CD4-positive, CD25-positive, alpha-beta regulatory T cell (primary cell): ENCODE measurements at regions not wholly inside any gene's neighbourhood (a gene's known extent, or its start where the extent isn't known, plus 50 kb on each side); places are given as distances from the start of the nearest gene placed in this dataset.

Experiments
- ATAC-seq, 2 donors: fragments of 150-1000 bp; cut with Tn5 transposase; one replicate each; pipeline ENCODE4 v1.10.0; 2021; ENCODE audit warnings: low read depth in 2 of 2, moderate number of reproducible peaks in 2 of 2, moderate library complexity in 1 of 2
- DNase-seq, 3 donors: peaks; one replicate each; pipeline versions ENCODE4 v3.0.0 to v3.0.0-alpha.2; 2012 to 2022; ENCODE audit warnings: mixed read lengths in 1 of 3
- H3K27ac ChIP-seq: one replicate; pipeline ENCODE4 v1.7.0; 2013; ENCODE audit warnings: mild to moderate bottlenecking, low read length; ENCODE audit not compliant: insufficient read depth, poor library complexity, severe bottlenecking
- H3K27me3 ChIP-seq: one replicate; pipeline ENCODE4 v1.7.0; 2013; ENCODE audit warnings: low read length; ENCODE audit not compliant: control insufficient read depth, insufficient read depth
- H3K36me3 ChIP-seq: one replicate; pipeline ENCODE4 v1.7.0; 2013; ENCODE audit warnings: mild to moderate bottlenecking, low read length, moderate library complexity; ENCODE audit not compliant: control insufficient read depth, insufficient read depth
- H3K4me1 ChIP-seq: 2 replicates; pipeline ENCODE4 v1.7.0; 2013; ENCODE audit warnings: mild to moderate bottlenecking, low read length; ENCODE audit not compliant: insufficient read depth, control insufficient read depth, poor library complexity, severe bottlenecking
- H3K4me3 ChIP-seq: one replicate; pipeline ENCODE4 v1.7.0; 2013; ENCODE audit warnings: low read depth, mild to moderate bottlenecking, low read length, moderate library complexity
- H3K9me3 ChIP-seq, 2 experiments: 1 replicate in 1 of 2; 2 replicates in 1 of 2; pipeline ENCODE4 v1.7.0; 2013; ENCODE audit warnings: low read length in 2 of 2, mild to moderate bottlenecking in 1 of 2, moderate library complexity in 1 of 2; ENCODE audit not compliant: control insufficient read depth in 2 of 2
- H3K27ac Mint-ChIP-seq, 3 donors: one replicate each; pipeline ENCODE4 v1.8.0; 2020 to 2022; ENCODE audit warnings: mild to moderate bottlenecking in 3 of 3, mixed read lengths in 3 of 3, moderate library complexity in 2 of 3
- H3K27me3 Mint-ChIP-seq: one replicate; pipeline ENCODE4 v1.8.0; 2022; ENCODE audit warnings: mild to moderate bottlenecking, mixed read lengths
- H3K36me3 Mint-ChIP-seq: one replicate; pipeline ENCODE4 v1.8.0; 2020; ENCODE audit warnings: mixed read lengths
- H3K4me1 Mint-ChIP-seq, 4 donors: one replicate each; pipeline ENCODE4 v1.8.0; 2020 to 2022; ENCODE audit warnings: mixed read lengths in 4 of 4, mild to moderate bottlenecking in 1 of 4
- H3K4me3 Mint-ChIP-seq, 4 donors: one replicate each; pipeline ENCODE4 v1.8.0; 2020 to 2022; ENCODE audit warnings: mild to moderate bottlenecking in 4 of 4, mixed read lengths in 4 of 4, moderate library complexity in 3 of 4
- H3K9me3 Mint-ChIP-seq, 7 donors: one replicate each; pipeline ENCODE4 v1.8.0; 2020 to 2022; ENCODE audit warnings: mixed read lengths in 7 of 7, mild to moderate bottlenecking in 3 of 7, moderate library complexity in 2 of 7

DNA sequence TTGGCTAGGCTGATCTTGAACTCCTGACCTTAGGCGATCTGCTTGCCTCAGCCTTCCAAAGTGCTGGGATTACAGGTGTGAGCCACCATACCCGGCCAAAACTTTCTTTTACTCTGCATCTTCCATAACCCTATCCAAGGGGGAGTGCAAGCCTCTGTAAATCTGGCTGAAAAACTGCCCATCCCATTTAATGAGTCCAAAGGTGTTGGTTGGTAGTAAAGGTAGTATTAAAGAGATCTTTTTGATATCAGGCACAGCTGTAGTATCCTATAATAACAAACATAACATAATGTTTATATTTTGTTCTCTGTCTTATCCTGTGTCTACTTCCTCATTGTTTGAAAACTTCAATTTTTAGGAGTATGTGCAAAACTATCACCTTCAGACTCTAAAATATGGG lies 559.8 kb upstream of the ATXN8OS start:
- Histone ChIP-seq H3K27me3 (no peaks in the 10 kb centered on the region), H3K4me3 (no peak overlapping the region), H3K27ac (no peak overlapping the region), H3K36me3 (no peaks in the 10 kb centered on the region), H3K4me1 (no peaks in the 10 kb centered on the region), H3K9me3 (peaks cover 0 to 3% of the 10 kb centered on the region in 2 experiments)
- H3K27me3 Mint-ChIP-seq: no peaks in the 10 kb centered on the region
- H3K9me3 Mint-ChIP-seq: peaks cover 0 to 14% (median 4%) of the 10 kb centered on the region in 7 donors
- H3K36me3 Mint-ChIP-seq: no peaks in the 10 kb centered on the region
- ATAC-seq (no peak), DNase-seq (no peak)
- no peak overlapping the region for H3K4me3 Mint-ChIP-seq
- no peaks in the 10 kb centered on the region for H3K4me1 Mint-ChIP-seq
- no peak overlapping the region for H3K27ac Mint-ChIP-seq

DNA sequence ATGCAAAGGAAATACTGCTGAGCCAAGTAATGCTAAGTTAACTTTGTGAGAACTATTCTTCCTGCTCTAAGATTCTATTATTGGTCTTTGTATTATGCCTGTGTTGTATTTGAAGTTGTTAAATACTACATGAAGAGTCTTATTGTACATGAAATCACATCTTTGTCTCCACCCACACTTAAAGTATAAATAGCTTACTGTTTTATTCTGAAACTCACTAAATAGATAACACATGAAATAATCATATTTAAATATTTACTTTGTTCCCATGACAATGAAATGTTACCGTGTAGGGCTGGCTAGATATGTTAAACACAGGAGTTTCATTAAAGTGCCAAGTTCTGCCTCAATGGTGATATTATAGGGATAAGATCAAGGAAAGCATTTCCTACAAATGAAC lies 562.1 kb upstream of the ATXN8OS start:
- Histone ChIP-seq H3K4me1 (no peaks in the 10 kb centered on the region), H3K27me3 (no peaks in the 10 kb centered on the region), H3K27ac (no peak overlapping the region), H3K36me3 (no peaks in the 10 kb centered on the region), H3K4me3 (no peak overlapping the region), H3K9me3 (peaks cover 0 to 3% of the 10 kb centered on the region in 2 experiments)
- Mint-ChIP-seq H3K4me1 (no peaks in the 10 kb centered on the region), H3K36me3 (no peaks in the 10 kb centered on the region), H3K9me3 (peaks cover 0 to 21% (median 5%) of the 10 kb centered on the region in 7 donors), H3K4me3 (no peak overlapping the region), H3K27ac (no peak overlapping the region), H3K27me3 (no peaks in the 10 kb centered on the region)
- no peak for ATAC-seq
- DNase-seq: no peak

DNA sequence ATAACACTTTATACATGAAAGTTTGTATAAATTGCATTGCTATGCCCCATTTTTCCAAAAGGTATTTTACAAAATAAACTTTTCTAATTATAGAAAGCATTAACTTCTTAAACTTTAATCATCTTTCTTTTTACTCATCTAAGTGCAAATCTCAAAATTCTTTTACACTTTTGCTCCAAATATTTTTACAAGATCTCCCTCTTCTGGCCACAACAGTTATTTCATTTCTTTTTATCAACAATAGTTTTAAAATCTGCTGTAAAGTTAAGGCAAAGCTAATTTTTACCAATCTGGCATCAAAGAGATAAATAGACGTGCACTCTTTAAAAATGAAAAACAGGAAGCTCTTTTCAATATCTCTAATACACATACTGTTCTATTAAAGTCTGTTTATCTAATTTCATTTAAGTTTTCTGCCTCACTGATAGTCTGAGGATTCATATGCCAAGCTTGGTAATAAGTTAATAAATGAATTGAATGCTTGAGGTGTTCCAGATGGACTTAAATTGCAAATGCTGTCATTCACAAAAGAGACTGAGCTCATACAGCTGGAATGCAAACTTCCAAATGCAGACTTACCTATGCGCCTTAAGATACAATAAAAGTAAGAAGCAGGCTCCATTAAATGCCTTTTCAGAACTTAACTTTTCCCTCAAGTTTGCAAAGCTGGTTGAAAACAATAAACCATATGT lies 583.0 kb upstream of the ATXN8OS start:
- Histone ChIP-seq H3K36me3 (no peaks in the 10 kb centered on the region), H3K4me3 (no peak overlapping the region), H3K27me3 (no peaks in the 10 kb centered on the region), H3K4me1 (no peaks in the 10 kb centered on the region), H3K27ac (no peak overlapping the region), H3K9me3 (peaks cover 0 to 7% of the 10 kb centered on the region in 2 experiments)
- Mint-ChIP-seq H3K36me3 (no peaks in the 10 kb centered on the region), H3K9me3 (peaks cover 0 to 6% (median 3%) of the 10 kb centered on the region in 7 donors), H3K4me1 (no peaks in the 10 kb centered on the region), H3K4me3 (no peak overlapping the region), H3K27ac (no peak overlapping the region), H3K27me3 (no peaks in the 10 kb centered on the region)
- no peak for ATAC-seq
- DNase-seq: no peak

DNA sequence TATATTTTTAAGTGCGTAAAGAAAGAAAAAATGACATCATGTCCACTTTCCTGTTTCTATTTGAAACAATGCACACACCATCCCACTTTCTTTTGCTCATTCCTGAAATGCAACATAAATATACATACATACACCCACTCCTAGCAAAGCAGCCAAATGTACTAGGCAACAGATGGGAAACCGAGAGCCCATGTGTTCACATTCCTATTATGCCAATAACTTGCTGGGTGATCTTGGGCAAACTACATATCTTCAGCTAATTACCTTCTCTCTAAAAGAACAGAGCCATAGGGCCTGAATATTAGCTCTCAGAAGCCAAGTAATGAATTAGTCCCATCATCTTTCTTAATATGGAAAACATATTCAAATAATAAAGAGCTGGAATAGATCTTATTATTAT lies 610.6 kb upstream of the ATXN8OS start:
- H3K9me3 Mint-ChIP-seq: peaks cover 0 to 16% (median 6%) of the 10 kb centered on the region in 7 donors
- DNase-seq: no peak
- no peaks in the 10 kb centered on the region for H3K4me1 Mint-ChIP-seq
- no peak overlapping the region for H3K4me3 Mint-ChIP-seq
- H3K27ac Mint-ChIP-seq: no peak overlapping the region
- no peaks in the 10 kb centered on the region for H3K4me1 ChIP-seq
- no peak for ATAC-seq
- H3K27me3 Mint-ChIP-seq: no peaks in the 10 kb centered on the region
- H3K36me3 Mint-ChIP-seq: no peaks in the 10 kb centered on the region
- H3K27me3 ChIP-seq: no peaks in the 10 kb centered on the region
- H3K36me3 ChIP-seq: no peaks in the 10 kb centered on the region
- no peak overlapping the region for H3K27ac ChIP-seq
- H3K4me3 ChIP-seq: no peak overlapping the region
- peaks cover 0 to 5% of the 10 kb centered on the region in 2 experiments for H3K9me3 ChIP-seq

DNA sequence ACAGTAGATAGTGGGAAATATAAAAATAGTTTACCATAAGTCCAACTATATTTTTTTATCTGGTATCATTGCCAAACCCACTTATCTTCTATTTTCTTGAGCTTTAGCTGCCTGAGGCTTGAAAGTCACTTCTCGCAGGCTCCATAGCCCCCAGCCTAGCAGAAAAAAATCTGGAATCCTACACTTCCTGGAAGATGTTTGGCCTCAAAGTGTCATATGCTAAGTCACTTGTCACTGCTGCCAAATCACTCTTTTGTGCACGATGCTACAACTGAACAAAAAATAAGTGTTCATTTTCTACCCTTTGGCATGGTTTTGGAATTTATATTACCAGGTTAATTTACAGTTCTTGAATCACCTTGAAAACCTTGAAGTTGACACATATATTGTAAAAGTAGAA lies 612.5 kb upstream of the ATXN8OS start:
- no peak overlapping the region for H3K27ac Mint-ChIP-seq
- Histone ChIP-seq H3K27ac (no peak overlapping the region), H3K27me3 (no peaks in the 10 kb centered on the region), H3K4me3 (no peak overlapping the region), H3K36me3 (no peaks in the 10 kb centered on the region), H3K9me3 (peaks cover 1 to 5% of the 10 kb centered on the region in 2 experiments), H3K4me1 (no peaks in the 10 kb centered on the region)
- ATAC-seq (no peak), DNase-seq (no peak)
- no peaks in the 10 kb centered on the region for H3K36me3 Mint-ChIP-seq
- H3K9me3 Mint-ChIP-seq: peaks cover 0 to 11% (median 6%) of the 10 kb centered on the region in 7 donors
- no peak overlapping the region for H3K4me3 Mint-ChIP-seq
- no peaks in the 10 kb centered on the region for H3K4me1 Mint-ChIP-seq
- H3K27me3 Mint-ChIP-seq: no peaks in the 10 kb centered on the region

DNA sequence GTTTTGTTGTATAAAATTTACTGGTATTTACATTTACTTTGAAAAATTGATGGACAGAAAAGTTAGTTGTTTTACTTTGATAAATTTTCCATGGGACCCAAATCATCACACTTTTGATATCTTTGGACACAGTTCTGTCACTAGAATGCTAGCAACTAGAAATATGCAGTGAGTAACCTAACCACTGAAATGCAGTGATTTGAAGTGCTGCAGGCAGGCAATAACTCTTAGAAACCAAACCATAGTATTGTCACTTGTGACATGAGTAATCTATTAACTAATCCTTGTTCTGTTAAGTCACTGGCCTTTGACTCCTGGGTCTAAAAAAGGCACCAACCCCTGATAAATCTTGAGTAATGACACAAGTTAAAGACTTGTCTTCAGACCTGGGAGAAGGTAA lies 620.0 kb upstream of the ATXN8OS start:
- no peaks in the 10 kb centered on the region for H3K36me3 Mint-ChIP-seq
- peaks cover 0 to 15% (median 5%) of the 10 kb centered on the region in 7 donors for H3K9me3 Mint-ChIP-seq
- no peak overlapping the region for H3K27ac Mint-ChIP-seq
- Histone ChIP-seq H3K4me3 (no peak overlapping the region), H3K27me3 (no peaks in the 10 kb centered on the region), H3K36me3 (no peaks in the 10 kb centered on the region), H3K4me1 (no peaks in the 10 kb centered on the region), H3K27ac (no peak overlapping the region), H3K9me3 (peaks cover 5 to 11% of the 10 kb centered on the region in 2 experiments)
- no peaks in the 10 kb centered on the region for H3K27me3 Mint-ChIP-seq
- ATAC-seq (no peak), DNase-seq (no peak)
- H3K4me1 Mint-ChIP-seq: no peaks in the 10 kb centered on the region
- no peak overlapping the region for H3K4me3 Mint-ChIP-seq

DNA sequence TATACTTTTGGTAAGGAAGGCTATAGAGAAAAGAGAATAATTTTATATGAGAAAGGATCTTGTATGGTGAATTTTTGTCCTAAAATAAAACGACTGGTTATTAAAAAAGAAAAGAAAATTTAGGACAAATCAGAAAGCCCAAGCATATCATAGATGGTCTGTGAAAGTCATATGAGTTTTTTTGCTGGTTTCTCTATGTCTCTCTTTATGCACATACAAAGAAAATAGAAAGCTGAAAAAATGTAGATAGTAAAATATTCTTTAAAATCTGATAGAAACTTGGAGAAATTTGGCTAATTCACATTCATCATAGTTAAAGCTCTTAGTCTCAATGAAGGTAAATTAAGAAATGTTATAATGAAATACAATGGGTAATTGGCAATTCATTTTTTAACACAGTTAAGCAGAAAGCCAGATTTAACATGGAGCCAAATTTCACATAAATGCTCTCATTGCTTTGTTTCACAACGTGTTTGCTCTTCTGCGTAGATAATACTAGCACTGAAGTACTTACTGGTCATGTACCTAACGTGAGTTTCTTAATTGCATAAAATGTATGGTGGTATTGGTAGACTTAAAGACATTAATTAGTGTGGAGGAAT lies 621.5 kb upstream of the ATXN8OS start:
- Mint-ChIP-seq H3K4me3 (no peak overlapping the region), H3K27me3 (no peaks in the 10 kb centered on the region), H3K27ac (no peak overlapping the region), H3K4me1 (no peaks in the 10 kb centered on the region), H3K9me3 (peaks cover 0 to 23% (median 7%) of the 10 kb centered on the region in 7 donors), H3K36me3 (no peaks in the 10 kb centered on the region)
- no peaks in the 10 kb centered on the region for H3K27me3 ChIP-seq
- no peak overlapping the region for H3K27ac ChIP-seq
- no peaks in the 10 kb centered on the region for H3K4me1 ChIP-seq
- H3K36me3 ChIP-seq: no peaks in the 10 kb centered on the region
- peaks cover 5 to 11% of the 10 kb centered on the region in 2 experiments for H3K9me3 ChIP-seq
- ATAC-seq (no peak), DNase-seq (no peak)
- H3K4me3 ChIP-seq: no peak overlapping the region

DNA sequence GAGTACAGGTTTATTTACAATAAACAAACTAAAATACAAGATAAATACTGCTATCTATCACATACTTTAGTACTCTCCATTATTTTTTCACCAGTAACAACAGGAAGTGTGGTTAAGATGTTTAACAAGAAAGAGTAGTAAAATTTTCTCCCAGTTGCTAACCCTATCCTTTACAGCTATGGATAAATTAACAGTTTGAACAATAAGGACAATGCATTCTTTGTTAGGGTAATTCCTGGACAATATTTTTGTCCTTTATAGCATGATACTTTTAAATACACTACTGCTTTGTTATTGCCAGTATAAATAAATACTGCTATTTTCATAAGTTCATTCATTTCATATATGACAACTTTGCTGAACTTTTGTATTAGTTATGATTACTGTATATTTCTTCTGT lies 630.2 kb upstream of the ATXN8OS start:
- no peaks in the 10 kb centered on the region for H3K4me1 ChIP-seq
- H3K27ac ChIP-seq: no peak overlapping the region
- H3K36me3 Mint-ChIP-seq: no peaks in the 10 kb centered on the region
- no peak overlapping the region for H3K27ac Mint-ChIP-seq
- H3K4me3 ChIP-seq: no peak overlapping the region
- H3K36me3 ChIP-seq: no peaks in the 10 kb centered on the region
- DNase-seq: no peak
- H3K4me3 Mint-ChIP-seq: no peak overlapping the region
- H3K27me3 Mint-ChIP-seq: no peaks in the 10 kb centered on the region
- no peak for ATAC-seq
- H3K9me3 ChIP-seq: peaks cover 0 to 3% of the 10 kb centered on the region in 2 experiments
- H3K9me3 Mint-ChIP-seq: peaks cover 0 to 25% (median 4%) of the 10 kb centered on the region in 7 donors
- H3K4me1 Mint-ChIP-seq: no peaks in the 10 kb centered on the region
- H3K27me3 ChIP-seq: no peaks in the 10 kb centered on the region
